A204.1 (cell line): ENCODE measurements at regions not wholly inside any gene's neighbourhood (a gene's known extent, or its start where the extent isn't known, plus 50 kb on each side); places are given as distances from the start of the nearest gene placed in this dataset.
"Not testable (repeated sequence)": the region's sequence is repeated elsewhere in the genome, so short reads cannot be mapped to it uniquely, and the experiment has no call there.

ENCODE experiments used
- FAIRE-seq: peaks from 2 replicates; lab custom pipeline; 2012; peaks lifted over from hg19 to GRCh38; lab: Jason Lieb, UNC

DNA sequence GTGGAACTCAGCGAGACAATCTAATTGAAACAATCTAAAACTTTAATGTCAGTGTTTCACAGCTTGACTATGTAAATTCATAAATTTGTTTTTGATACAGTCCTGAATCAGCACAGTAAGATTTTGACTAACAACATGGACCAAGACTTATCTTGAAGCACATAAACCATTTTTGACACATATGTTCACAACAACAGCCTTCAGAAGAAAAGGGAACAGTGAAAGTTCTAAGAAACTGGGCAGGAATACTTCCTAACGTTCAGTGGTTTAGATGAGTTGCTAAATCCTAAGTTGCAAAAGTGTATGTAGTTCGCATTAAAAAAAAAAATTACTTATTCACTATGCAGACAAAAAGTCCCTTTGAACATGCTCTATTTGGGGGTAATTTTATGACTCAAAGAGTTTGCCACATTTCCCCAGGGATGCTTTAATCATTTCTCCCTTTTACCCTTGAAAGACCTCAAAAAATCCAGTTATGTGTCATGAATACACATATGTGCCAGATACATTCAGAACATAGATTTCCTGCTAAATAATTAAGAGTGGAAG lies 120.2 kb downstream of the MRPL39 start:
- FAIRE-seq = no peak

DNA sequence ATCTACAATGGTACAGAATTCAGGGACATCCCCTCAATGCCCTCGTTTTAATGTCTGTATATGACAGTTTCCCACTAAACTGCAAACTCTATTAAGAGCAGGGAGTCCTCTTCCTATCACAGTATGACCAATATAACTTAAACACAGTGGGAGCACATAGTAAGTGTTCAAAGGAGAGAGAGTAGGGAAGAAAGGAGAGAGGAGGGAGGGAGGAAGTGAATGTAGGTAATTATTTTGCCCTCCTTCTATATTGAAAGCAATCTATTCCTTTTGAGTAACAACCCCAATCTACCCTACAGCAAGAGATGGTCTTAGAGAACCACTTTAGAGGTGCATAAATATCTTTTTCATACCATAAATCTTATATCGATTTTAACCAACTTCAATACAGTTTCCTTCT lies 121.4 kb downstream of the MRPL39 start:
- FAIRE-seq = no peak

DNA sequence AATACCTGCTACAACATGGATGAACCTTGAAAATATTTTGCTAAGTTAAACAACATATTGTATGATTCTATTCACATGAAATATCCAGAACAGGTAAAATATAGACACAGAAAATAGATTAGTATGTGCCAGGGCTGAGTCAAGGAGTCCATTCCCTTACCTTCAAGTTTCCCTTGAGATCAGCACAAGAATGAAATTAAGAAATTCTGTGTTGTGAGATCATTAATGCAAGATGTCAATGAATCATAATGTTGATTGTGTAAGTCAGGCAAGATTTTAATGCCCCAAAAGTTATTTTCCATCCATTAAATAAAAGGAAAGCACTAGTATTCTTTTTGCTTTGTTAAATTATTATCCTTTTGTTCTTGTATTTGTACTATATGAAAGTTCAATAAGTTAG lies 139.4 kb downstream of the MRPL39 start:
- peak; percentile 32 for FAIRE-seq

DNA sequence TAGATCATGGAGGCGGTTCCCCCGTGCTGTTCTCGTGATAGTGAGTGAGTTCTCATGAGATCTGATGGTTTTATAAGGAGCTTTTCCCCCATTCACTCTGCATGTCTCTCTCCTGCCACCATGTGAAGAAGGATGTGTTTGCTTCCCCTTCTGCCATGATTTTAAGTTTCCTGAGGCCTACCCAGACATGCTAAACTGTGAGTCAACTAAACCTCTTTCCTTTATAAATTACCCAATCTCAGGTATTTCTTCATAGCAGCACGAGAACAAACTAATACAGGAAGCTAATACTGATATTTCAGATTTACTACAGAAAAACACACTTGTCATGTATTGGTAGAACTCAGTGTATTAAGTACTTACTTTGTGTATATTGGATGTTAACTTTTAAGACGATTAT lies 140.2 kb downstream of the MRPL39 start:
- not testable (repeated sequence) for FAIRE-seq

DNA sequence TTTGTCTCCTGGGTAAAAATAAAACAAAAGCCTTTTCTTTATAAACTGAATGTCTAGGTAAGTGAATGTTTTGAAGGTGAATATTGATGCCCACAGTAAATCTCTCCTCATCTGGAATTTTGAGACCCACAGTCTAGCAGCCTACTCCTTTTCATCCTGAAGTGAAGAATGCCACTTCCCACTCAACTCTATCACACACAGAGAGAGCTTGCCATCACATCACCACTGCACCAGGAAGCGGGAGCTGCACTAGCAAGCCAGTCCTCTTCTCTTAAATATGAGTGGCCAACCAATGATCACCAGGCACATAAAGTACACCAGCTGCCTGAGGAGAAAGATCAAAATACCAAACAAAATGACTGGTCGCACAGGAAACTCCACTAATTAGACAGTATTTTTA lies 140.8 kb downstream of the MRPL39 start:
- FAIRE-seq = no peak

DNA sequence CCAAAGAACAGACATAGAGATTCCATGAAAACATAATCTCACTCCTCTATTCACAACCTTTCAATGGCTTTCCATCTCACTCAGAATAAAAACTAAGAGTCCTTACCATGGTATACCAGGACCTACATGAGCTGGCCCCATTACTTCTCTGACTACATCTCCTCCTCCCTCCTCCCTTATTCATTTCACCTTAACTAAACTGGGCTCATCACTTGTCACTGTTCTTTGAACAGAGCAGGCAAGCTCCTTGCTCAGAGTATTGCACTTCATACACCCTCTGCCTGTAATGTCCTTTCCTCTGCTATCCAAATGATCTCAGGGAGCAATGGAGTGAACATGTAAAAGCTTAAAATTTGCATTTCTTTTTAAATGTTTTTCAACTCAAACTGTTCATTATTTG lies 142.0 kb downstream of the MRPL39 start:
- FAIRE-seq = no peak

DNA sequence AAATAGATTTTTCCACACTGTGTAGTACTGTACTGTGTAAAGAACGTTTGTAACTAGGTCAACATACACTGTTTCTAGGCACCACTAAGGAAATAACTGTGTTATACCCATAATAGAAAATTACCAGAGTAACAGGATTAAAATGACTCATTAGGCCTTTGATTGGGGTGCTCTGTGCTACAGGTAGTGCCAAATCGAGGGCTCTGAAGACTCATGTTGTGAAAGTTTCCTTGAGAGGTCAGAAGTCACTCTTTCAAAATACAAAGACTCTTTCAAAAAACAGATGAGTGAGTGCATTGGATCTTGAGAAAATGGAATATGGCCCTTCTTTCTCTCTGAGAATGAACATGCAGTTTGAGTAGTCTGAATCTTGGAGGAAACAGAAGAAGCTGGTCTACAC lies 143.0 kb downstream of the MRPL39 start:
- FAIRE-seq = no peak

DNA sequence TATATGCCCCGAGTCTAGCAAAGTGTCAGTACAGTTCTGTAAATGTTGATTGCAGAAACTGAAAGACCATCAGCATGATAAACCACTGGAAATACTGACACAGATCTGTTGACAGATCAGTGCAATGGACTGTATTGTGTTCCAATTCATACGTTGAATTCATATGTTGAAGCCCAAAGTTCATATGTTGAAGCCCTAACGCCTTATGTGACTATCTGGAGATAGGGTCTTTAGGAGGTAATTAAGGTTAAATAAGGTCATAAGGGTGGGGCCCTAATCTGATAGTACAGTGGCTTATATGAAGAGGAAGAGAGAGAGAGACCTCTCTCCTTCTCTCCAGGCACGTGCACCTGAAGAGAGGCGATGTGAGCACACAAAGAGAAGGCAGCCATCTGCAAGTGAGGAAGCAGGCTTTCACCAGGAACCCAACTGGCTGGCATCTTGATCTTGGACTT lies 144.7 kb downstream of the MRPL39 start:
- FAIRE-seq = no peak

DNA sequence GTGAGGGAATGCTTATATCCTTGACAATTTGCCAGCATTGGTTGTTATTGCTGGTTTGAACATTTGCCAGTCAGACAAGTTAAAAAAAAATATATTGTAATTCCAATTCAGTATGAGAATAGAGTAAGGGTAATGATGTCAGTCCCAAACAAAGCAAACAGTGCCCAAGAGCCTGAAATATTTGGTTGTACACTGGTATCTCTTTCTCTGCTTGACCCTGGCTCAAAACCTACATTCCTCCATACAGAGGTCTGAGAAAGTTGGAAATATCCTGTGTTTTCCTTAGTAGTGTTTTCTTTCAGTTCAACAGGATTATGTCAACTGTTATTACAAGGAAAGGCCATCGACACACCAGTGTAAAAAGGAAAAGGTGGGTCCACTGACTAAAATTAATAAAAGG lies 145.6 kb downstream of the MRPL39 start:
- no peak for FAIRE-seq

DNA sequence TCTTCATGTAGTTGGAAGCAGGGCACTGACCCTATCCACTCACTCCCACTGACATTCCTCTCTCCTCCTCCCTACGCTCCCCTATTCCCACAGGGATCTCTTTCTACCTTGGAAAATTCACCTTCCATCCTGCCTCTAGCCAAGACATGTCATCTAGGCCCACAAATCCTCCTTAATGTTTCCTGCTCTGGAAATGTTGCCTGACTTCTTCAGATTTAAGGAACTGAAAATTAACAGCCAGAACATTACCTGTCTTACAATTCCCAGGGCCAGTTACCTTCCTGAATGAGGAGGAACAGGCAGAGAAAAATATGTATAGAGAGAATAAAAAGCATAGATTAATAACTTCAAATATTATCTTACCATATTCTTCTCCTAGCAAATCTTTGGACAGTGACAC lies 147.3 kb downstream of the MRPL39 start:
- FAIRE-seq = no peak

DNA sequence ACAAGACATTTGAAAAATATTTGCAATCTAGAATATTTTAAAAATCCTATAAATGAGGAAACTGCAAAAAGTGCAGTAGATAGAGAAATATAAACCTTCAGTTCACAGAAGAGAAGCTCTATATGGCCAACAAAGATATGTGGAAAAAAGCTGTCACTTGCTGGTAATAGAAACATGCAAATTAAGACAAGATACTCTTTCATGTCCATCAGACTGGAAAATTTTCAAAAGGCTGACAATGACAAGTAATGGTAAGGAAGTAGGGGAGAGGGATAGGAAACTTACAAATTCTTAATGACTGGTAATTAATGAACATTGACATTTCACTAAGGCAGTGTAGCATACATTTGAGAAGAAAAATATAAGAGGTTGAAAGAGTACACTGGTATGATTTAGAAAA lies 147.9 kb downstream of the MRPL39 start:
- FAIRE-seq = no peak

DNA sequence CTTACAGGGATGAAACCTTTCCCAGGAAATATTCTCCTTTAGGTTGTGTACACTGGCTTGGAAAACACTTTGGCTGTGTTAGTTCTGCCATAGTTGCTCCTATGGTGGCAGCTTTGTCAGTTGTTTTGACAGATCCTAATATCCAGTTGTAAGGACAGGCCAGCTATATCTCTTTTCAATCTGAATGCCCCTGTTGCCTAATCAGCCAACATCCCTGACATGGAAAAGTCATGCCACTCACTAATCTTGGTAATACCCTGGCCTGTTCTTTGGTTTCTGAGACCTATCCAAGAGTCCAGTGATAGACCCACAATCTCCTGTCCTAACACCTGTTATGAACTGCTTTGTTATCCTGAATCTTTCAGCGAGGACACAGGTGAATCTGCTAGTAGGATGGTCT lies 148.8 kb downstream of the MRPL39 start:
- no peak for FAIRE-seq

DNA sequence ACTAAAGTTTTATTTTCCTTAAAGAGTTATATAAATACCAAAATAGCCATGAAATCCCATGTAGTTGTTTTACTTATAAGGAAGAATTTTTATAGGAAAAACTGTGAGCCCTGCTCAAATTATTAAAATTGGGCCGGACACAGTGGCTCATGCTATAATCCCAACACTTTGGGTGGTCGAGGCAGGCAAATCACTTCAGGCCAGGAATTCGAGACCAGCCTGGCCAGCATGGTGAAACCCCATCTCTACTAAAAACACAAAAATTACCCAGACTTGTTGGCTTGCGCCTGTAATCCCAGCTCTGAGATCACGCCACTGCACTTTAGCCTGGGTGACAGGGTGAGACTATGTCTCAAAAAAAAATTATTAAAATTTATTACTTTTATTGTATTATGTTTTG lies 149.3 kb downstream of the MRPL39 start:
- no peak for FAIRE-seq

DNA sequence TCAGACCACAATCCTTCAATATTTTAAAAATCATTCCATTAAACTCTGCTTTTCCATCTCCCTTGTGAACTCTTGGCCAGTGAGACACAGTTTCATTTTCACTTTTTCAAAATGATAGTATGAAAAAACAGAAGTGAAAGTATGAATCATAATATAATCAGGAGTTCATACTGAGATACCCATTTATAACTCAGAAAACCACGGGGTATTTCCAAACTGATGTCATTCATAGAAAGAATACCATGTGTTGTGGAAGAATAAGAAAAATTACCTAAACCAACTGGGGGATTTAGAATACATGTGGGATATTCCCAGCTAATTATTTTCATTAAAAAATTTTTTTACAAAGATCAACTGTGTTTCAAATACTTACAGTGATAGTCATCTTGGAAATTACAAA lies 149.9 kb downstream of the MRPL39 start:
- peak; percentile 98 for FAIRE-seq

DNA sequence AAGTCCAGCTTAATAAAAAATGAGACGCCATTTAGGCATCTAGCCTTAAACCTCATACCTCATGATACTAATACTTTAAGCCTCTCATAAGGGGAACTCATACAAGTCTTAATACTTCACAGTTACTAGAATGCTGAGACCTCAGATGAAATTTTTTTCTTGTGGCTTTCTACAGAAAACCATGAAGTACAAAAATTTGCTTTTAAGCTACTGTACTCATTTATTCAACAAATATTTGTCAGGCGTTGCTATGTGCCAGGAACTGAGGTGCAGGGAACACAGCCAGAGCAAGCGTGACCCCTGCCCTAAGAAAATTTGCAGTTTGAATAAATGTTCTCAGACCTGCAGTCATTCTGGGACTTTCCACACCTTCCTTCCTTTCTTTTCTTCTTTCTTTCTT lies 150.6 kb downstream of the MRPL39 start:
- no peak for FAIRE-seq

DNA sequence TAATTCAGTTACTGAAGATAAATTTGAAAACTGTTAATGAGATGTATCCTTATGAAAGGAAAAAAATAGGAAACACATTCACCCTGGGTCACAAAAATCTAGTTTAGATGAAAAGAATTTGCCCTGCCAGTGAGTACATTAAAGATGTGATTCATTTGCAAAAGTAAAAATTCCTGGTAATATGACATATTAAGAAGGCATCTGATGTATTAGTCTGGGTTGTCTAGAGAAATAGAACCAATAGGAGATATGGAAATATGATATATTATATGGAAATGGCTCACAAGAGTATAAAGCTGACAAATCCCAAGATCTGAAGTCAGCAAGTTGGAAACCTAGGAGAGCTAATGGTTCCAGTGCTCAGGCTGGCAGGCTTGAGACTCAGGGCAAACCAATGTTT lies 153.8 kb downstream of the MRPL39 start:
- no peak for FAIRE-seq

DNA sequence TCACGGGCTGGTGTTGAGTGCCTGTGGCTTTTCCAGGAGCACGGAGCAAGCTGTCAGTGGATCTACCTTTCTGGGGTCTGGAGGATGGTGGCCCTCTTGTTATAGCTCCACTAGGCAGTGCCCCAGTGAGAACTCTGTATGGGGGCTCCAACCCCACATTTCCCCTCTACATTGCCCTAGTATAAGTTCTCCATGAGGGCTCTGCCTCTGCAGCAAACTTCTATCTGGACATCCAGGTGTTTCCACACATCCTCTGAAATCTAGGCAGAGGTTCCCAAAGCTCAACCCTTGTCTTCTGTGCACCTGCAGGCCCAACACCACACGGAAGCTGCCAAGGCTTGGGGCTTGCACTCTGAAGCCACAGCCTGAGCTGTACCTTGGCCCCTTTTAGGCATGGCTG lies 157.3 kb downstream of the MRPL39 start:
- no peak for FAIRE-seq

DNA sequence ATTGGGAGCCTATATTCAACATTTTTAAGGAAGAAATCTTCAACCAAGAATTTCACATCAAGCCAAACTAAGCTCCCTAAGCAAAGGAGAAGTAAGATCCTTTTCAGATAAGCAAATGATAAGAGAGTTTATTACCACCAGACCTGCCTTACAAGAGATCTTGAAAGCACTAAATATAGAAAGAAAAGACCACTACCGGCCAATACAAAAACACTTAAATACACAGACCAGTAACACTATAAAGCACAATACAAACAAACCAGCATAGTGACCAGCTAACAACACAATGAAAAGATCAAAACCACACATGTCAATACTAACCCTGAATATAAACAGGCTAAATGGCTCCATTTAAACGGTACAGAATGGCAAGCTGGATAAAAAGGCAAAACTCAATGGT lies 165.4 kb downstream of the MRPL39 start:
- FAIRE-seq = no peak

DNA sequence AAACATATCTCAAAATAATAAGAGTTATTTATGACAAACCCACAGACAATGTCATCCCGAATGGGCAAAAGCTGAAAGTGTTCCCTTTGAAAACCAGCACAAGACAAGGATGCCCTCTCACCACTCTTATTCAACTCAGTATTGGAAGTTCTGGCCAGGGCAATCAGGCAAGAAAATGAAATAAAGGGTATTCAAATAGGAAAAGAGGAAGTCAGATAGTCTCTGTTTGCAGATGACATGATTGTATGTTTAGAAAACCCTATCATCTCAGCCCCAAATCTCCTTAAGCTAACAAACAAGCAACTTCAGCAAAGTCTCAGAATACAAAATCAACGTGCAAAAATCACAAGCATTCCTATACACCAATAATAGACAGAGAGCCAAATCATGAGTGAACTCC lies 169.8 kb downstream of the MRPL39 start:
- FAIRE-seq = not testable (repeated sequence)

DNA sequence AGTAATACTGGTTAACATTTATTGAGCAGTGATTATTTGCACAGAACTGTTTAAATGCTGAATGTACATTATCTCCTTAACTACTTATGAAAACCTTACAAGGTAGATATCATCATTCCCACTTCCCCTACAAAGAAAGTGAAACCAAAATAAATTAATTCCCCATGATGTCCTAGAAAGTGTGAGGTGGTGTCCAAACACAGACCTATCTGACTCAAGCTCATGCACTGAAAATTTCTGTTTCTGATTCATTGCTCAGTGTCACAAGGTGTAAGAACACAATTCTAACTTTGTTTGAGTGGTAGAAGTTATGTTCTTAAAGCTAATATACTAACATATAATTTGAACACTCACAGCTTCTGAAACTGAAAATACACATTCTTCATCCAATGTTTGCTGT lies 178.7 kb downstream of the MRPL39 start:
- FAIRE-seq = no peak

DNA sequence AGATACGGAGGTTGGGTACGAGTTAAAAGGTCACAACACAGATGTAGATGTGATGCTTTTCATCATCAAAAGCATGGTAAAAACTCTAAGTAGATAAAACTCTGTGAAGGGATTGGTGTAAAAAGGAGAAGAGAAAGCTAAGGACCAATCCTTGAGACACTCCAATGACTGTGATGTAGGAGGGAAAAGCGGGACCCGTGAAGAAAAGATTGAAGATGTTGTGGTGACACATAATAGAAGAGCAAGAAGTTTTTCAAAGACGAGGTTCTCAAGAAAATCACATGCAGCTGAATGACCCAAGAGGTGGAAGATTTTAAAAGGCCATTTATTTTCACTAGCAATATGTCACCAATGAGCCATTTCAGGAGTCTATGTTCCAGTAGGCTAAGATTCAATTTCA lies 179.5 kb downstream of the MRPL39 start:
- FAIRE-seq = no peak

DNA sequence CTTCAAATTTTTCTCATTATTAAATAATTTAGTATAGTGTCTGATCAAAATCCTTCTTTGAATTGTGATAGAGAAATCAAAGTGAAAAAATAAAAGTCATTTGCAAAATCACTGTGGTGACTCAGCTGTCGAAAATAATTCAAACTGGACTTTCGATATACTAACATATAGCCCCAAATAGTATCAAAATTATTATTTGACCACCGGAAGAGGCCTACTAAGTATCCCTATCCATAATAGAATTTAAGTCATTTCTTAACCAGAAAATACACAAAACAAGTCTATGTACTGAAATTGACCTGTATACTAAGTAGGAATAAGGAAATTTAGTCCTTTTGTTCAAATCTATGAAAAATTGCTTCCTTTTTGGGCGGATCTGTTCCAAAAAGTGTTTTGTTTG lies 180.7 kb downstream of the MRPL39 start:
- no peak for FAIRE-seq

DNA sequence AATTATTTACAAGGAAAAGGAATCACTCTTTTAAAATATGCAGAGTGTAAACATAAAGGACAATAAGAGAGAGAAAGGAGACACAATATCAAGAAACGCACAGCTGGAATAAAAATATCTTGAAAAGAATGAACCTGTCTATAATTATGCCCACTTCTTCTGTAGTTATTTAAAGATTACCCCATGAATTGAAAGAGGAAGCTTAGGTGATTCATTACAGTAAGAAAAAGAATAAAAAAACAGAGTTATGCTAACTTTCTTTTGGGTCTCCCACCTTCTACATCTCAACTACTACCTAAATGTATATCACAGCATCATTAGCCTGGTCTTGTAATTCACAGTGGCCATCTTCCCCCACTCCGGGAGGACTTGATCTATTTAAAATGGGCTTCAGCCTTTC lies 182.1 kb downstream of the MRPL39 start:
- FAIRE-seq = no peak

DNA sequence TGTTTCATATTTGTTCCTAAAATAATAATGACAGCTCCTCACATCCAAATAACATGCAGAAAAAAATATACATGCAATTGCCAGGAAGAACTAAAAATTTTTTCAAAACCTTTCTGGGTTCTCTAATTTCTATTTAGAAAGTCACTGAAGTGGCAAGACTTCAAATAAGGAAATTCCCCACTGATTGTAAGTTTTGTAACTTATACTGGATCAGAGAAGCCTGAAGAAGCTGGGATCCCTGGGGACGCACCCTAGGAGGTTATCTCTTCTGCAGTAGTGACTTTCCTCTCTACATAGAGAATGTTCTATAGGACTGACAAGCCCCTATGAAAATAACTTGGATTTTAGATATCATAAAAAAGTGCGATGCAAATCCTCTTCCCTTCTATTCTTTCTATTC lies 182.6 kb downstream of the MRPL39 start:
- FAIRE-seq = peak; percentile 85

DNA sequence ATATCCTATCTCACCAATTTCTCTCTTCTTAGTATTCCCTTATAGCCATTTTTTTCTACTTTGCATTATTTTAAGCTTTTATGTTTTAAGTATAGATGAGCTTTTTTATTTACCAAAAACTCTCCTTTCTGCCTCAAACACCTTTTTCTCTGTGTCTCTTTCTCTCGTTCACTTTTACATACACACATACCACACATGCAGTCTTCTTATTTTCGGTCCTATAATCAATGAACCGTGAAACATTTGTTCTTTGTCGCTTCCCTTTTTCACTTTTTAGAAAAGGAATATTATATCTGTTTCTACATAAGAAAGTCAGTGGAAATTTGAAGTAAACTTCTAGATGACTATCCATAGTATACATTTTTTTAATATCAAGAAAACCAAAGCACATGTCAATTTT lies 183.2 kb downstream of the MRPL39 start:
- no peak for FAIRE-seq
